ENCODE measurements at regions not wholly inside any gene's neighbourhood (a gene's known extent, or its start where the extent isn't known, plus 50 kb on each side); places are given as distances from the start of the nearest gene placed in this dataset.

DNA sequence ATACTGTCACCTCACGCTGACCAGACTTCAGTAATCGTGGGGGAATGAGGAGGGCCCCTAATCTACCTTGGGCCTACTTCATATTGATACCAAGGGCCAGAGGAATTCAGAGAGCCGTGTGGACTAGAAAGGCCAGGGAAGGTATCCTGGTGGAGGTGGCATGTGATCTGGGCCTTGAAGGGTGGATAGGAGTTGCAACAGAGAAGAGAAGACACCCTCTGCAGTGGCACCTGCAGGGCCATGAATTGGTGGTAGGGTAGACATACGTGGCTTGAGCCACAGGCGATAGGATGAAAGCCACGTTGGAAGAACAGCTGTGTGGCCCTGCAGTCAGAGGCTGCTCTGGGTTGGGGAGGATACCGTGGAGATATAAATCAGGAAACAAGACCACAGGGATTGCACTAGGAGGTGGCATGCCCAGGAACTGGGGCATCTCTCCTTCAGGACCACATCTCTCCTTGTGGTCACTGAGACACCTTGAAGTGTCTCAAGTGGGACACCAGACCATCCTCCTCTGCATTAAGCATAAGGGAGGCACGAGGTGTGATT lies 141.4 kb downstream of the CYP26B1 start:
- H3K27ac ChIP-seq = no peak overlapping the region

DNA sequence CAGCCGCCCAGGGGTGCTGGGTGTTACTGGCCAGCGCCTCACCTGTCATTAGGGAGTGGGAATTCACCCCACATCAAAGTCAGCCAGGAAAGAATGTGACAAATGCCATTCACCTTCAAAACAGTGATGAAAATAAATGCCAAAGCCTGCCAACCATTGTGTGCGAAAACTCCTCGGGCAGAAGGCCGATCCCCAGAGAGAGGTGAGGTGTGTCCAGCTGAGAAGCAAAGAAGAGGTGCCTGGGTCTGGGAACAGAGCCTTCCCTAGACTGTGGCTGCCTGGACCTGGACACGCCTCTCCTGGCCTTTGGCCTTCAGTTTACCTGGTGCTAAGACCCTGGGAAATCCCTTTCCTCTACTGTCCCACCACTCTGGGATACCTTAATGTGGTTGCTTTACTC lies 142.7 kb downstream of the CYP26B1 start:
- no peak overlapping the region for H3K27ac ChIP-seq
- DNase-seq (ENCODE audit: low read depth, low spot score) = no peak

More for the DNA sequence above, 141.4 kb downstream of the CYP26B1 start:
- no peak for DNase-seq (ENCODE audit: low read depth, low spot score)

DNA sequence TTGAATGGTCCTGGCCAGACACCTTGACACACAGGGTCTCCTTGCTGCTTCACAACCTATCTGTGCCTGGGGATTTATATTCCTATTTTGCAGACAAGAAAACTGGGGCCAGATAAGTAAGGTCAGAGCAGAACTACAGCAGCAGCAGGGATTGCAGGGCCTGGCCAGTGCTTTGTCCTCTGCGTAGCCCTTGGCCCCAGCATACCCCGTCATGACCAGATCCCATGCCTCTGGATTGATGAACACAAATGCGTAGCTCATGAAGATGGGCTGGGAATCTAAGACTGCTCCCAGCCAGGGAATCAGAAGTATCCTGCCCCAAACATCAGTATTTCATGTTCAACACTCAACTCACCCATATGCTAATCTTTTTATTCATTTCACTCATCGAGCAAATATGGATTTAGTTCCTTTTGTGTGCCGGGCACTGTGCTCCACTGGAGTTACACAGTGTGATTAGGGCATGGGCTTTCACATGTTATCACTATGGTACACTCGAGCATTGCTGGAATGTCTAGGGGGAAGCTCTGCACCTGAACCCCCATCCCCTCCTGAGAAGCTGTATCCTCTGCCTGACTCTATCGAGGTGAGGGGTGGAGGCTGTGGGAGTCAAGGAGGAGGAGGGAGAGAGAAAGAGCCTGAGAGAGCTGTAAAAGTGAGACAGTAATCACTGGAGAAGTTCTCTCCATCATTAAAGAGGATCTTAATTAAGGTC lies 143.3 kb downstream of the CYP26B1 start:
- no peak overlapping the region for H3K27ac ChIP-seq

DNA sequence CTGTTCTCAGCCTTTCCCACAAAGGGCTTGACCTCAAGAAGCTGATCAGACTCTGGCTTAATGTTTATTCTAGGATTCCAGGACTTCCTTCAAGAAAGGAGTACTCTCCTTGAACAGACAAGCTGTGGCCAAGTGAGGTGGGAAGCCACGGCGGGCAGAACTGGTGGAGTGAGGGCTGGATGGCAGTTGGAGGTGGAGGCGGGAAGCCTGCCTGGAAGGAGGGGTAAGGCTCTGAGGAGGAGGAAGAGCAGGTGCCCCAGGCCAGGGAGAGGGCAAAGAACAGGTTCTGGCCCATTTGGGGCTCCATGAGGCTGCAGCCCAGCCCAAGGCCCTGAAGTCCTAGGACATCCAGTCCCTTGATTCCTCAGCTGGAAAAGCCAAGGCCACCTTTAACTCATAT lies 143.9 kb downstream of the CYP26B1 start:
- no peak overlapping the region for H3K27ac ChIP-seq
- no peak for DNase-seq (ENCODE audit: low read depth, low spot score)

More for the DNA sequence above, 143.3 kb downstream of the CYP26B1 start:
- DNase-seq (ENCODE audit: low read depth, low spot score) = no peak

DNA sequence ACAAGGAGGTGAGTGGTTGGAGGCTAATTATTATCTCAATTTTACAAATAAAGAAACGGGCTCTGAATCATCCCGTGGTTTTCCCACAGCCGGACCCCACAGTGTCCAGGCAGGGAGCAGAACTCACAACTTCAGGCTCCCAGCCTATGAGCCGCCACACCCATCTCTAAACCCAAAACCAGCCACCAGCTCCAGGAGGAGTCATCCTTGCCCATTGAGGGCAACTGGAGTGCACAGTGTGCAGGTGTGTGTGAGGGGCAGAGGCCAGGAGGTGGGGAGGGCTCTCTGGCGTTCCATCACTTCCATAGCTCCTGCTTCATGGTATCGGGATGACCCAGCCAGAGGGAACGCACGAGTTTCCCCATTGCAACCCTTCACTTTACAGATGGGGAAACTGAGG lies 144.5 kb downstream of the CYP26B1 start:
- DNase-seq (ENCODE audit: low read depth, low spot score) = no peak
- no peak overlapping the region for H3K27ac ChIP-seq

DNA sequence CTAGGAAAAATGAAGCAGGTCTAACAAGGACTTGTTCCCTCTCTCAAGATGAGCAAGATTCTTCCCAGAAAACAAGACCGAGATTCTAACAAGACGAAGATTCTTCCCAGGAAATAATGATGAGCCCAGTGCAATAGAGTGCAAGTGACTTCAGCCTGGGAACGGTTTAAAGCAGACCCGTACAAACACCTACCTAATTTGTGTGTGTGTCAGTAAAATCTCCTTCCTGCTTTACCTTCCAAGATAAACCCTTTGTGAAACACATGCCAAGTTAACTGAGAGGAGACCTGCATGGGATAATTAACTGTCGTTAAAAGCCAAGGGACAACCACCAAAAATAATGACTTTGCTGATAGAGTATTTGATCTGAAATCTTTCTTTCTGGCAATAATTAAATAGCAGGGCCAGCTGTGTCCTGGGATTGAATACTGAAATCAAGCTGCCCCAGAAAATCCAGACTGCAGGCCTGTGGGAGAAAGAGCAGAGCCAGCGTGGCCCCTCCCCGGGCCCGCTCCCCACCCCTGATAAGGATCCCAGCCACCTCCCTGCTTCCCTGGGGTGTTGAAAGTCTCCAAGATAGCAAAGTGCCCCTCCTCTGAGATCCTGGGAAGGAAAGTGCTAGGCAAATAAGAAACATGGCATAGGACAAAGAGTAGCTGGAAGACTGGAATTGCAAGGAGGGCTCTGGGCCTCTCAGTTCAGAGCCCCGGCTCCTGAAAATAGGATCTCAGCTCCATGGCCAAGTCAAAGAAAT lies 145.5 kb downstream of the CYP26B1 start:
- no peak overlapping the region for H3K27ac ChIP-seq
- no peak for DNase-seq (ENCODE audit: low read depth, low spot score)

DNA sequence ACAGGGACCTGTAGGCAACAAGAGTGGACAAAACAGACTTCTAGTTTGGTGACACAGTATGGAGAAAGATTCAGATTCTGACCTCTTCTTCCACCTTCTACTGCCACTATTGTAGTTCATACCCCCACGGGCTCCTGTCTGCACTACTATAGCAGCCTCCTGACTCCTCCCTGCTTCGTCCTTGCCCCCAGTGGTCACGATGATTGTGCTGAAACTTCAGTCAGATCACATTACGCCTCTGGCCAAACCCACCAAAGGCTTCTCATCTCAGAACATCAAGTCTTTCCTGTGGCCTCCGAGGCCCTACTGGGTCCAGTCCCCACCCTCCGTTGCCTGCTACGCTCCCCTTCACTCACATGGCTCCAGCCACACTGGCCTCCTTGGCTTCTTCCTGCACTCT lies 147.6 kb downstream of the CYP26B1 start:
- no peak overlapping the region for H3K27ac ChIP-seq
- no peak for DNase-seq (ENCODE audit: low read depth, low spot score)

DNA sequence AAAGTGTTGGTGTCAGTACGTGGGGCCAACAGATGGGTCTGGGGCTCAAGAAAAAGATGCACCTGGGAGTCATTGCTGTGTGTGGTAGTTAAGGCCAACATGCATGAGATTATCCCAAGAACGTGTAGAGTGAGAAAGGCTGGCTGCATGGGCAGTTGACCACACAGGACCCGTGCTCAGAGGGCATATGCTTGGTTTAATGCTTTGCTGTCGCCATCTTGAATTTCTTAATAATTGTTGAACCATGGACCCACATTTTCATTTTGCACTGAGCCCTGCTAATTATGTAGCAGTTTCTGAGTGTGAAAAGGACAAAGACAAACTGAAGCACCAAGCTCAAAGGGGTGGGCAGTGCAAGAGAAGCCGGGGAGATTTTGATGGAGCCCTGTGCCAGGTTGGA lies 148.1 kb downstream of the CYP26B1 start:
- no peak overlapping the region for H3K27ac ChIP-seq
- DNase-seq (ENCODE audit: low read depth, low spot score) = no peak

DNA sequence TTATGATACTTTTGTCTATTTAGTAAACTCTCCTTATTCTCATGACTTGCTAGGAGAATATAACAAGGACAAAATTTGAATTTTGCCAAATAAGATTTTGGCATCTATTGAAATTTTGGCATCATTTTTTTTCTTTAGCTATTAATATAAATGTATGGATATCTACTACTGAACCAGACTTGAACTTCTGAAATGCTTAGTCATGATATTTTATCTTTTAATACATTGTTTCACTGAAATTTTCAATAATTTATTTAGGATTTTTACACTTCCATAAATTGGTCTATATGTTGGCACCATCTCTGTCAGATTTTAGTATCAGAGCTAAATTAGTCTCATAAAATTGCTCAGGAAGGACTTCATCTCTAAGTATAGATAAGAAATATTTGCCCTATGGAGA lies 149.8 kb downstream of the CYP26B1 start:
- no peak overlapping the region for H3K27ac ChIP-seq
- no peak for DNase-seq (ENCODE audit: low read depth, low spot score)

DNA sequence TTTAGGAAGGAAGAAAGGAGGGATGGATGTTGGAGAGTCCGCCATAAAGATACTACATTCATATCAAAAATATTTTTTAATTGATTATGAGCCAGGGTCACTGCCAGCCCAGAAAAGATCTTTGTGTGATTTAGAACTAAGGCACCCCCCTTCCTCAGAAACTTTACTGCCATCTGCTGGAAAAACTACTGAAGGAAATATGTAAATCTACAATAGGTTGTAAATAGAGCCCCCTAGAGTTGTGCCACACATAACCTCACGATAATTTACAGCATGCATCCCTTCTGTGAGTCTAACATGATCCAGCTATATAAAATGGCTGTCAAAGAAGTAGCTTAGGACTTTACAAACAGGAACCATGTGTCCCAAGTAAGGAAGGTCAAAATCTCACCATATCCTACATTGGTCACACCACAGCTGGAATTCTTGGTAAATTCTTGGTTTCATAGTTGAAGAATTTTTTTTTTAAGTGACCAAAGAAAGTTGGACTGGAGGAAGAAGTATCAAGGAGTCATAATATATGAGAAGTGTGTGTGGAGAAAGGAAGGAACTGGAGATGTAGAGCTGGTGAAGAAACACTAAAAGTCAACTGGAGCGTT lies 152.5 kb downstream of the CYP26B1 start:
- no peak for DNase-seq (ENCODE audit: low read depth, low spot score)
- H3K27ac ChIP-seq = no peak overlapping the region

DNA sequence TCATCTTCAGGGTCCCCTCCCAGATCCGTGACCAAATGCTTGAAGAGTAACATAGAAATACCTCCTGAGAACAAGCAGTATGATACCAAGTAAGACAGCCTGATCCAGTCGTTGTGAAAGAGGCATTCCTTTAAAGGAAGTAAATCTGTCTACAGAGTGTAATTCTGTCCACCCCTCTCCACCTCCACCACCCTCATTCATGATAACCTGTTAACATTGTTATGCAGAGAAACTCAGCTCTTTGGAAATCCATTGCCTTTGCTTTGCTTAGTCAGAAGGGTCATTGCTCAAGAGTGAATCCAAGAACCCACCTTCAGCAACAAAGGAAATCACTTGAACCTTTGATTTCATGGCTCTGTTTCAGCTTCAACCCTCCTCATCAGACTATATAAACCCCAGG lies 155.6 kb downstream of the CYP26B1 start:
- no peak overlapping the region for H3K27ac ChIP-seq
- no peak for DNase-seq (ENCODE audit: low read depth, low spot score)

DNA sequence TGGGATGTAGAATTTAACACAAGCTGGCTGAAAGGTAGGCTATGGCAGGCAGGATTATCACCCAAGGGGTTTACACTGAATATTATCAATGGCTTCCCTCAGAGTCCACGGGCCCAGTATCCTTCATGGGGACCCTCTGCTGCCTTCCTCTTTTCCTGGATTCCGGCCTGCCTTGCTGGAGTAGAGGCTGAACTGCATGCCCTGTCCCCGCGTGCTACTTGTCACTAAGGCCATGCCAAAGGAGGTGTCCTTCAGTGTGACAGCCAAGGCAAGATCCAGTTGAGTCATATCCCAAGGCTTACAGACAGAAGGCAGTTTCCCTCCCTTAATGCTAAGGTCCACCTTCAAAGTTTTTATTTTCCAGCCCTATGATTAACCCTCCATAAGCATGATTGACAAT lies 156.3 kb downstream of the CYP26B1 start:
- no peak overlapping the region for H3K27ac ChIP-seq
- DNase-seq (ENCODE audit: low read depth, low spot score) = no peak

DNA sequence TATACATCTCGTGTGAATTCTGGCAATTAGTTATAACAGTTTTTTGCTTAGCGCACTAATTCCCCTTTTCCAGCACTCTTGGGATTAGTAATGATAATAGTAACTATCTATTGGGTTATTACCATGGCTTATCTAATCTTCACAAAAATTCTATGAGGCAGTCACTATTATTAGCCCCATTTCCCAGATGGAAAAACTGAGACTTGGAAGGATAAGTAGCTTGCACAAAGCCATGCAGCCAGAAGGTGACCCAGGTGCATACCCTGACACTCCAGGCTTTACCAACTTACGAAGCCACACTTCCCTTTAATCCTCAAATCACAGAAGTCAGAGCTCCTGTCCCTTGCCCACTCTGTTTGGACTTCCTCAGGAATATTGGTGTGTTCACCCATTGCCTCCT lies 156.8 kb downstream of the CYP26B1 start:
- DNase-seq (ENCODE audit: low read depth, low spot score) = no peak
- H3K27ac ChIP-seq = no peak overlapping the region

DNA sequence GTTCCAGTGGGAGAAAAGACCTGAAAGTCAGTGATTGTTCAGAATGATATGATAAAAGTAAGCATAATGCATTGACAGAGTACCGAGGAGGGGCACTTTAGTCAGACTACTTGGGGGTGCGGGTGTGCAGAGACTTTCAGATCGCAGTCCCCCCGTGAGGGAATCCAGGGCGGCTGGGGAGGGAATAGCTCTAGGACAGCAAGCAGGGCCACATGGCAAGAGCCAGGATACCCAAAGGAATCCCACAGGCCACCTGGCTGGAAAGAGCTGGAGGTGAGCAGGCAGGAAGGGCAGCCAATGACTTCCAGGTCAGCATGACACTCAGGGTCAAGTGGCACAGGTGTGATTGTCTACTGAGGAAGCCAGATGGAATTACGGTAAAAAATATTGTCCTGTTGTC lies 157.5 kb downstream of the CYP26B1 start:
- no peak overlapping the region for H3K27ac ChIP-seq
- DNase-seq (ENCODE audit: low read depth, low spot score) = no peak

DNA sequence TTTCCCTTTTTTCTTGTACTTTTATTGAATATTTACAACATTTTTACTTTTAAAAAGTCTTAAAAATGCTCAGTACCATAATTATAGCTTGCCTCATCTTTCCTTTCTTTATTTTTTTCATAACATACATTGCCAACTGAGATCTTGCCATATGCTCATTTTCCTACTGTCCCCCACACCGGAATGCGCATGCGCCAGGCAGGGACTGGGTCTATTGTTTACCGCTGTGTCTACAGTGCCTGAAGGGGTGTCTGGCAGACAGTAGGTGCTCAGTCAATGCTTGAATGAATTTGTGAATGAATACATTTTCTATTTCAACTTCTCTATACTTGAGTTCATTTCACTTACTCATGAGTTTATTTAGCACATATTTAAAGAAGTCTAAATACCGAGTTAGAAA lies 158.0 kb downstream of the CYP26B1 start:
- H3K27ac ChIP-seq = no peak overlapping the region
- DNase-seq (ENCODE audit: low read depth, low spot score) = no peak

DNA sequence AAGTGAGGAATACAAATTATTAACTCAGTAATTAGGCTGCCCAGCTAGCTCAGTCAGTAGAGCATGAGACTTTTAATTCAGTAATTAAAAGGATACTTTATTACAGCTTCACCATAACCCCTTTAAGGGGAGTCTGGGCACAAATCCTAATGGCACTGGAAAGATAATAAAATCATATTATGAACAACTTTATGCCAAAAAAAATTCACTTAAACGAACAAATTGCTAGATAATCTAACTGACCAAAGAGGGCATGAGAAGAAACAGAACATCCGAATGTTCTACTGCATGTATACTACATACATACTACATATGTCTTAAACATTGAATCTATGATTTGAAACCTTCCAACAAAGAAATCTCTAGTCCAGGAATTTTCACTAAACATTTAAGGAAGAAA lies 159.5 kb downstream of the CYP26B1 start:
- H3K27ac ChIP-seq = no peak overlapping the region
- no peak for DNase-seq (ENCODE audit: low read depth, low spot score)

DNA sequence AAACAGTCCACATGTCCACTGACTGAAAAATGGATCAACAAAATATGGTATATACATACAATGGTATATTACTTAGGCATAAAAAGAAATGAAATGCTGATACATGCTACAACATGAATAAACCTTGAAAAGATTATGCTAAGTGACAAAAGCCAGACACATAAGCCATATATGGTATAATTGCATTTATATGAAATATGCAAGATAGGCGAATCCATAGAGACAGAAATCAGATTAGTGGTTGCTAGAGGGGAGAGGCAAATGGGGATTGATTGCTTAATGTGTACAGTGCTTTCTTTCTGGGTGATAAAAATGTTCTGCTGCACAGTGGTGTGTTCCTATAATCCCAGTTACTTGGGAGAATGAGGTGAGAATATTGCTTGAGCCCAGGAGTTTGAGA lies 171.0 kb downstream of the CYP26B1 start:
- no peak for DNase-seq (ENCODE audit: low read depth, low spot score)
- no peak overlapping the region for H3K27ac ChIP-seq

DNA sequence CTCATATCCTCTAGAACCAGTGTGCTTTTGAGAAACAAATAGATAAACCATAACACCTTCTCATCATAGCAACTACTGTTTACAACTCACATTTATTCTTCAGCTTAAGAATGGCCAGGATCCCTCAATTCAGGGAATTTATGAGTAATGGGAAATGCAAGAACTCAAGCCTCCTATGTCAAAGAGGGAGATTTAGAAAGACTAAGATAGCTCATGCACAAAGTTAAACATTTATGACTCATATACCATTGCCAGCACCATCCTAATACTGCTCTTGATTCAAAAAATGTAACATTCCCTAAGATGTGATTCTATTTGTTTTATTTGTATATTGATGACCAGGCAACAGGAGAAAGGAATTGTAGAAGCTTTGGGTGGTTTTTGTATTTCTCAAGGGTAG lies 172.8 kb downstream of the CYP26B1 start:
- DNase-seq (ENCODE audit: low read depth, low spot score) = no peak
- H3K27ac ChIP-seq = no peak overlapping the region

DNA sequence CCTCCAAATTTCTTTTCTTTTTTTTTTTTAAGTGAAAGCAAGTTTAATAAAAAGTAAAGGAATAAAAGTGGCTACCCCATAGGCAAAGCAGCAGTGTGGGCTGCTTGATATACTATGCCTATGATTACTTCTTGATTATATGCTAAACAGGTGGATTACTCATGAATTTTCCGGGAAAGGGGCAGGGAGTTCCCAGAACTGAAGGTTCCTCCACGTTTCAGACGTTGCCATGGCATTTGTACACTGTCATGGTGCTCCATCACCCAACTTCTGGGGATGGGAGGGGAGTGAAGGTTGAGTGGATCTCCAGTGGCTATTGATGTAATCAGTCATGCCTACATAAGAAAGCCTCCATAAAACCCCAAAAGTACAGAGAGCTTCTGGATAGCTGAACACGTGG lies 176.2 kb downstream of the CYP26B1 start:
- H3K27ac ChIP-seq = no peak overlapping the region
- no peak for DNase-seq (ENCODE audit: low read depth, low spot score)

DNA sequence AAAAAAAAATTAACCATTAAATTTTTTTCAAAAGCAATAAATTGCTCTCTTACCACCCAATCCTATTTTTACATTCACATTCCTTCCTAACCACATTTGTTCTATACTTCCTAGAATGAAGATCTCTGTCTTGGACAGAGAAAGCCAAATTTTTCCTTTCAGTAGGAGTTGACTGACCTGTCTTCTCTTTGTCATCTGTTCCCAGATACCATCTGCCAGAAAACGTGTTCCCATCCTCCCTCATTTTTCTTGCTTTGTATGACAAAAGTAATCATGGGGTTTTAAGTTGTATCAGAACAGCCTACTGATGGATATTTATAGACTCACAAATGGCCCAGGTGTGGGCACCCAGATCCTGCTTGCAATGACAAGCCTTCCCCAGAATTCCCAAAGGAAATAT lies 182.1 kb downstream of the CYP26B1 start:
- H3K27ac ChIP-seq = no peak overlapping the region
- no peak for DNase-seq (ENCODE audit: low read depth, low spot score)

Data from epithelial cell of prostate (primary cell).